ENCODE measurements at regions not wholly inside any gene's neighbourhood (a gene's known extent, or its start where the extent isn't known, plus 50 kb on each side); places are given as distances from the start of the nearest gene placed in this dataset.

DNA sequence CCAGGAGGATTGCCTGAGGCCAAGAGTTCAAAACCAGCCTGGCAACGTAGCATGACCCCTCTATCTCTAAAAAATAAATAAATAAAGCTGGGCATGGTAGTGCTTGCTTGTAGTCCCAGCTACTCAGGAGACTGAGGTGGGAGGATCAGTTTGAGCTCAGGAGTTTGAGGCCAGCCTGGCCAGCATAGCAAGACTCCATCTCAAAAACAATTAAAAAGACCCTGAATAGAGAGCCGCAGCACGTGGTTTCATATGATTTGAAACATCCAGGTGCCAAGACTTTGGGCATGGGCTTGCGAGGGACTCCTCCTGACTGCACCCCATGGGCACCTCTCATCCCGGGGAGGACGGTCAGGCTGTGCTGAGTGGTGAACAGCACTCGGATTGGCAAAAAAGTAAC lies 63.9 kb downstream of the ZIC5 start:
- no peaks in the 10 kb centered on the region for H3K9me3 ChIP-seq
- no peak overlapping the region for H3K4me3 ChIP-seq
- no peak overlapping the region for H3K27ac ChIP-seq
- H3K36me3 ChIP-seq: no peaks in the 10 kb centered on the region
- no peaks in the 10 kb centered on the region for H3K4me1 ChIP-seq
- H3K27me3 ChIP-seq: no peaks in the 10 kb centered on the region
- no peak for TF ChIP-seq CTCF (IDR thresholded peaks at IDR 0.05)
- TF ChIP-seq POLR2A (IDR thresholded peaks at IDR 0.05): no peak
- no peak for DNase-seq

DNA sequence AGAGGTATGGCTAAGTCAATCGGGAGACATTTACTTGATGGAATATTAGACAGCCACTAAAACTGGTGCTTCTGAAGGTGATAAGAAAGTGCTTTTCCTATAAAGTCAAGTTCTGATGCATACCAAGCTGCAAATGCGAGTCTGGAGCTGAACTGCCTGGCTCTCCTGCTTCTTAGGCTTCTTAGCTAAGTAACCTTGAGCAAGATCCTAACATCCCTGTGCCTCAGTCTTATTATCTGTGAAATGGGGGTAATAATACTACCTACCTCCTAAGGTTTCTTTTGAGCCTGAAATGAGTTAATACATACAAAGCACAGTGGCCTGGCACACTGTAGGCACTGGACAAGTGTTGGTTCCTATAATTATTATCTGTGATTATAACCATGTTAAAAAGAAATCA lies 64.5 kb downstream of the ZIC5 start:
- Histone ChIP-seq H3K4me1 (no peaks in the 10 kb centered on the region), H3K27me3 (no peaks in the 10 kb centered on the region), H3K27ac (no peak overlapping the region), H3K9me3 (no peaks in the 10 kb centered on the region), H3K36me3 (no peaks in the 10 kb centered on the region), H3K4me3 (no peak overlapping the region)
- TF ChIP-seq POLR2A (IDR thresholded peaks at IDR 0.05) (no peak), CTCF (IDR thresholded peaks at IDR 0.05) (no peak)
- no peak for DNase-seq

- TF ChIP-seq POLR2A (IDR thresholded peaks at IDR 0.05) (no peak), CTCF (IDR thresholded peaks at IDR 0.05) (no peak)
- Histone ChIP-seq H3K36me3 (no peaks in the 10 kb centered on the region), H3K9me3 (no peaks in the 10 kb centered on the region), H3K4me3 (no peak overlapping the region), H3K27ac (no peak overlapping the region), H3K4me1 (no peaks in the 10 kb centered on the region), H3K27me3 (no peaks in the 10 kb centered on the region)
- DNase-seq: no peak
These were observed 65.8 kb downstream of the ZIC5 start for GRCh38 chr13:99905814-99906213.

GRCh38 chr13:99905224-99905623 lies 66.3 kb downstream of the ZIC5 start:
- DNase-seq: no peak
- H3K27ac ChIP-seq: no peak overlapping the region
- no peaks in the 10 kb centered on the region for H3K4me1 ChIP-seq
- TF ChIP-seq POLR2A (IDR thresholded peaks at IDR 0.05): no peak
- no peak for TF ChIP-seq CTCF (IDR thresholded peaks at IDR 0.05)
- no peaks in the 10 kb centered on the region for H3K9me3 ChIP-seq
- H3K36me3 ChIP-seq: no peaks in the 10 kb centered on the region
- no peaks in the 10 kb centered on the region for H3K27me3 ChIP-seq
- H3K4me3 ChIP-seq: no peak overlapping the region

DNA sequence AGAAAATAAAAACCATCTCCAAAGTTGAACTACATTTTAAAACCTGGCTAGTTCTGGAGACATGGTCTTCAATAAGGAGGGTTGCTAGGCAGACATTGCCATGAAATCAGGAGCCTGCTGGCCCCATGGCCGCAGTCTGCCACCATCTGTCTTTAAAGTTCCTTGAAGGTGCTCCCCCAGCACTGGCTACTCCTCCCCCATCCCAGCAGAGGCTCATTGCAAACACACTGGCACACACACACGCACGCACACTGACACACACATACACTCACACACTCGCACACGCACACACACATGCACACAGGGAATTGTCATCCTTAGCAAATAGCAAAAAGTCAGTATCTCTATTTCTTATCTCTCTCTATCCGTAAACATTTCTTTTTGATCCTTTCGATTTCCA lies 68.4 kb downstream of the ZIC5 start:
- no peaks in the 10 kb centered on the region for H3K9me3 ChIP-seq
- no peak for TF ChIP-seq CTCF (IDR thresholded peaks at IDR 0.05)
- no peak for TF ChIP-seq POLR2A (IDR thresholded peaks at IDR 0.05)
- DNase-seq: no peak
- H3K4me3 ChIP-seq: no peak overlapping the region
- H3K36me3 ChIP-seq: no peaks in the 10 kb centered on the region
- H3K27me3 ChIP-seq: no peaks in the 10 kb centered on the region
- no peak overlapping the region for H3K27ac ChIP-seq
- H3K4me1 ChIP-seq: no peaks in the 10 kb centered on the region

GRCh38 chr13:99902657-99903056 lies 68.9 kb downstream of the ZIC5 start:
- Histone ChIP-seq H3K9me3 (no peaks in the 10 kb centered on the region), H3K36me3 (no peaks in the 10 kb centered on the region), H3K27me3 (no peaks in the 10 kb centered on the region), H3K4me1 (no peaks in the 10 kb centered on the region), H3K4me3 (no peak overlapping the region), H3K27ac (no peak overlapping the region)
- TF ChIP-seq POLR2A (IDR thresholded peaks at IDR 0.05): no peak
- no peak for TF ChIP-seq CTCF (IDR thresholded peaks at IDR 0.05)
- DNase-seq: no peak

All from Peyer's patch (tissue), 4 donors.